ENCODE measurements at regions not wholly inside any gene's neighbourhood (a gene's known extent, or its start where the extent isn't known, plus 50 kb on each side); places are given as distances from the start of the nearest gene placed in this dataset.

GRCh38 chr3:68129065-68129464 lies 474.7 kb upstream of the SUCLG2 start:
- TF ChIP-seq CTCF (IDR thresholded peaks at IDR 0.05; ENCODE audit: low read depth, low read length, poor library complexity, severe bottlenecking), result no peak
- no peak for TF ChIP-seq EZH2phosphoT487 (IDR thresholded peaks at IDR 0.05; ENCODE audit: borderline replicate concordance, low read length)
